ENCODE measurements at regions not wholly inside any gene's neighbourhood (a gene's known extent, or its start where the extent isn't known, plus 50 kb on each side); places are given as distances from the start of the nearest gene placed in this dataset.
"Not testable (repeated sequence)": the region's sequence is repeated elsewhere in the genome, so short reads cannot be mapped to it uniquely, and the experiment has no call there.

DNA sequence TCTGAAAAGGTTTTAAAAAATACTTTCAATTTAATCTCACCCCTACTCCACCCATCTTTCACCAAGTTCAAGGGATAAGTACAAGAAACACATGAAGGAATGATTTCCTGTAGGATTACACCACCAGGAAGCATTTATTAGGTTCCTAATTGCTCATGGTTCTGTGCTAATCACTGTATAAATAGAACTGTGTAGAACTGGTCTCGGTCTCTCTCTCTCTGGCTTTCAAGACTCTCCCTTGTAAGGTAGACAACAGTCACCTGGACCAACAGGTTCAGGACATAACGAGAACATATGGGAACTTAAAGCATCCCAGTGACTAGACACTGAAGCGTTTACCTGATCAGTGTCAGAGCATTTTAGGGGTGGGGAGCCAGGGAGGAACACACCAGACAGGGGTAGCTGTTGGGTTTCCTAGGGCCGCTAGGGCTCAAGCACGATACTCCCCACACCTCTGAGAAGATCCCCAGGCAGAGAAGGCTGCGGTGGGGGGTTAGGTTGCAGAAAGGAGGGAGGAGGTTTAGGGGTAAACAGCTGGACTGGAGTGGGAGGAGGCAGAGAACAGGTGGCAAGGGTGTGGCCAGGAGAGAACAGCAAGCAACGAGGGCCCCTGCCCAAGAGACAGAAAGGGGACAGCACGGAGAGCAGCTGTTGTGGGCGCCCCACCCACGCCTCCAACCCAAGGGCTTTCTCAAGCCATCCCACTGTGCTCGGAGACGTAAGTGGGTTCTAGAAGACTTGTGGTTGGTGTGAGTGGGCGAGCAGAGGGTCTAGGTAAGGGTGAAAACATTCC, 52.5 kb upstream of the USP6NL start:
- DNase-seq = no peak

- DNase-seq = not testable (repeated sequence)
Measured at GRCh38 chr10:11663126-11663515, 51.7 kb upstream of the USP6NL start.

DNA sequence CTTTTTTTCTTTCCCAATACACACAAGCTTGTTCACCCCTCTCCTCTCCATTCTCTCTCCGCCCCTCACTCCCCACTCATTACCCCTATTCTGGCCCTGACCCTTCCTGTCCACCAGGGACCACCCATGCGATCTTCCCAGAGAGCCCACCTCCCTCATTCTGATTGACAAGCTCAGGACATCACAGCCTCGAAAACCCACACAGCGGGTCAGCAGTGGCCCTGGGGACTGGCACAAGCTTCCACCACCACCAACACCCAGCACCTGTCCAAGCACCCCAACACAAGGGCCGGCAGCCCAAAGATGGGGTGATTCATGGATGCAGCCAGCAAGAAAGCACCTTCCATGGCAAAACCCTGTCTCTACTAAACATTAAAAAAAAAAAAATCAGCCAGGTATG, 50.0 kb upstream of the USP6NL start:
- DNase-seq = no peak
